HepG2 (cell line): ENCODE measurements at regions not wholly inside any gene's neighbourhood (a gene's known extent, or its start where the extent isn't known, plus 50 kb on each side); places are given as distances from the start of the nearest gene placed in this dataset.

Experiments used
- ATAC-seq: fragments of 200-7000 bp; cut with Tn5 transposase; 3 replicates; pipeline ENCODE4 v1.9.1; 2020; ENCODE audit warnings: mild to moderate bottlenecking, moderate library complexity
- BruUV-seq: library from RNA; stranded (reverse); fragments of 400-500 nt; replicated peaks from 2 replicates; lab custom pipeline; 2021; lab: Mats Ljungman, UMichigan
- CTCF ChIA-PET: fragments of 300-600 bp; formaldehyde crosslinking; extraction: SDS; loops from one replicate; lab custom pipeline; 2021; ENCODE audit warnings: low total read pairs, inconsistent platforms, low intra/inter-chr PET ratio; lab: Yijun Ruan, JAX
- POLR2A ChIA-PET: fragments of 350-600 bp; sonication (Branson Sonifier 250); formaldehyde crosslinking; loops from one replicate; lab custom pipeline; 2020; ENCODE audit warnings: antibody characterized with exemption, inconsistent platforms; lab: Yijun Ruan, JAX
- DNase-seq: peaks from one replicate; pipeline ENCODE4 v3.0.0-alpha.2; 2015; ENCODE audit warnings: low spot score
- FAIRE-seq: peaks from 3 replicates; lab custom pipeline; 2011; peaks lifted over from hg19 to GRCh38; lab: Jason Lieb, UNC
- H2AFZ ChIP-seq: one replicate; pipeline ENCODE4 v1.6.1; 2011; ENCODE audit warnings: low read length, inconsistent platforms
- H3K27ac ChIP-seq: fragments of 300-600 bp; 3 replicates; pipeline ENCODE4 v1.8.0; 2011; ENCODE audit warnings: mixed run types, mild to moderate bottlenecking, mixed read lengths, low read length, inconsistent platforms; ENCODE audit not compliant: insufficient read depth; ENCODE audit errors: extremely low read length
- H3K27me3 ChIP-seq, 2 experiments: fragments of 200-600 bp in 1 of 2; 2 replicates in 1 of 2; 3 replicates in 1 of 2; pipeline versions ENCODE4 v1.6.0 to v1.8.0; 2011; ENCODE audit warnings: low read length in 2 of 2, mild to moderate bottlenecking in 2 of 2, moderate library complexity in 2 of 2, inconsistent platforms in 1 of 2; ENCODE audit not compliant: insufficient read depth in 2 of 2, control insufficient read depth in 1 of 2
- H3K36me3 ChIP-seq, 2 experiments: fragments of 200-600 bp in 1 of 2; replicated peaks in 1 of 2; 2 replicates in 1 of 2; 3 replicates in 1 of 2; pipeline versions ENCODE4 v1.5.1 to v1.8.0; 2011; ENCODE audit warnings: low read length in 2 of 2, inconsistent platforms in 1 of 2; ENCODE audit not compliant: insufficient read depth in 2 of 2, control insufficient read depth in 1 of 2
- H3K4me1 ChIP-seq: 2 replicates; pipeline ENCODE4 v1.5.1; 2012; ENCODE audit warnings: low read length, inconsistent platforms; ENCODE audit not compliant: insufficient read depth
- H3K4me2 ChIP-seq: 2 replicates; pipeline ENCODE4 v1.6.0; 2011; ENCODE audit warnings: low read depth, low read length, inconsistent platforms
- H3K4me3 ChIP-seq, 3 experiments: fragments of 200-600 bp in 1 of 3; sonication (generic), shearing (Covaris generic) in 1 of 3; replicated peaks in 1 of 3; 2 replicates each; pipeline ENCODE4 v1.5.1; 2011 to 2016; ENCODE audit warnings: low read length in 3 of 3, inconsistent platforms in 2 of 3, low read depth in 2 of 3, mild to moderate bottlenecking in 2 of 3, control low read depth in 1 of 3, mixed read lengths in 1 of 3; ENCODE audit not compliant: insufficient read depth in 1 of 3
- H3K79me2 ChIP-seq: one replicate; pipeline ENCODE4 v1.6.1; 2011; ENCODE audit warnings: low read length, inconsistent platforms; ENCODE audit not compliant: insufficient read depth
- H3K9ac ChIP-seq: 2 replicates; pipeline ENCODE4 v1.6.0; 2011; ENCODE audit warnings: mild to moderate bottlenecking, low read depth, low read length, inconsistent platforms; ENCODE audit not compliant: insufficient read depth
- H3K9me3 ChIP-seq: 2 replicates; pipeline ENCODE4 v1.5.1; 2012; ENCODE audit warnings: mild to moderate bottlenecking, low read length
- H4K20me1 ChIP-seq: 2 replicates; pipeline ENCODE4 v1.6.0; 2011; ENCODE audit warnings: inconsistent platforms, mild to moderate bottlenecking, low read length, moderate library complexity; ENCODE audit not compliant: insufficient read depth
- CHD4 ChIP-seq: fragments of 200-600 bp; sonication (generic); IDR thresholded peaks from 2 replicates; pipeline ENCODE4 v1.7.0; 2017; ENCODE audit warnings: mild to moderate bottlenecking, low read length, borderline replicate concordance
- ZMYM3 ChIP-seq: sonication (generic); formaldehyde crosslinking; IDR thresholded peaks from 2 replicates; pipeline ENCODE4 v1.5.1; 2020; ENCODE audit warnings: mild to moderate bottlenecking, missing genetic modification reagents
- ZNF629 ChIP-seq: sonication (generic); formaldehyde crosslinking; conservative IDR thresholded peaks from 2 replicates; pipeline ENCODE4 v1.5.0; 2020; ENCODE audit warnings: missing genetic modification reagents
- WGBS: methylation state at CpG from one replicate; pipeline ENCODE4 v1.1.6; 2017; ENCODE audit warnings: low lambda C conversion rate; 5-methylcytosine and 5-hydroxymethylcytosine counted together
- in situ Hi-C: cut with HindIII; loops from 2 replicates; pipeline ENCODE4 v1.10.0; 2017; ENCODE audit warnings: low pct_unique_long_range_greater_than_20kb; ENCODE audit not compliant: extremely low pct_ligation_motif_present
- intact Hi-C: fragments of 100-400 bp; cut with micrococcal nuclease; formaldehyde crosslinking; loops from one replicate; pipeline ENCODE4 v1.10.0; 2022; ENCODE audit not compliant: unreplicated experiment
- TF ChIP-seq, protein P1 (sequence below): sonication (generic); formaldehyde crosslinking; IDR thresholded peaks from 2 replicates; pipeline ENCODE4 v1.4.0; 2020; ENCODE audit warnings: missing genetic modification reagents

DNA sequence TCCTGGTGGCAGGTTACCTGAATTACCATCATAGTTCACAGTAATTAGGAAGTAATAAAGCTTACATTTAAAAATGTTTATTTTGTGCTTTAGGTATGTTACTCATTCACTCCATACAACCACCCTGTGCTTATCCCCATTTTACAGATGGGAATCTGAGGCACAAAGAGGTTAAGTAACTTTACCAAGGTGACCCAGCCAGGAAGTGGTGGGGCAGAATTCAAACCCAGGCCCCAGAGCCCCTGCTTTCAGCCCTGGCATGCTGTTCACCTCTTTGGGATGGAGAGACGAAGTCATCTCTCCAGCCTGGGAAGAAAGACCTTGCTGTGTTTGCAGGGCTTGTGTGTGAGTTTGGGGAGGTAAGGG is 285.6 kb upstream of the TPM1 start:
- no peak overlapping the region for H2AFZ ChIP-seq
- ATAC-seq (no peak), DNase-seq (no peak)
- H3K36me3 ChIP-seq = no peaks in the 10 kb centered on the region; a peak in 2 of 5 replicates
- H3K4me1 ChIP-seq = peaks cover 65% of the 10 kb centered on the region
- no peak overlapping the region for H3K9ac ChIP-seq
- no peaks in the 10 kb centered on the region for H3K79me2 ChIP-seq
- no peak overlapping the region for H3K27ac ChIP-seq
- H3K9me3 ChIP-seq = no peaks in the 10 kb centered on the region
- intact Hi-C loops (no loop called here), in situ Hi-C loops (no loop called here)
- no TSS peak for BruUV-seq
- H3K4me2 ChIP-seq = no peak overlapping the region
- H3K27me3 ChIP-seq = no peaks in the 10 kb centered on the region
- POLR2A ChIA-PET = no interaction called here
- WGBS = 100% methylated on average over 1 of the region's 1 CpG
- TF ChIP-seq ZNF629 (CRISPR knock-in tag) = peak; percentile 91
- 0 out of 2 replicates have a peak, but pooled peaks have one; percentile 38 for TF ChIP-seq CHD4
- TF ChIP-seq, protein P1, sequence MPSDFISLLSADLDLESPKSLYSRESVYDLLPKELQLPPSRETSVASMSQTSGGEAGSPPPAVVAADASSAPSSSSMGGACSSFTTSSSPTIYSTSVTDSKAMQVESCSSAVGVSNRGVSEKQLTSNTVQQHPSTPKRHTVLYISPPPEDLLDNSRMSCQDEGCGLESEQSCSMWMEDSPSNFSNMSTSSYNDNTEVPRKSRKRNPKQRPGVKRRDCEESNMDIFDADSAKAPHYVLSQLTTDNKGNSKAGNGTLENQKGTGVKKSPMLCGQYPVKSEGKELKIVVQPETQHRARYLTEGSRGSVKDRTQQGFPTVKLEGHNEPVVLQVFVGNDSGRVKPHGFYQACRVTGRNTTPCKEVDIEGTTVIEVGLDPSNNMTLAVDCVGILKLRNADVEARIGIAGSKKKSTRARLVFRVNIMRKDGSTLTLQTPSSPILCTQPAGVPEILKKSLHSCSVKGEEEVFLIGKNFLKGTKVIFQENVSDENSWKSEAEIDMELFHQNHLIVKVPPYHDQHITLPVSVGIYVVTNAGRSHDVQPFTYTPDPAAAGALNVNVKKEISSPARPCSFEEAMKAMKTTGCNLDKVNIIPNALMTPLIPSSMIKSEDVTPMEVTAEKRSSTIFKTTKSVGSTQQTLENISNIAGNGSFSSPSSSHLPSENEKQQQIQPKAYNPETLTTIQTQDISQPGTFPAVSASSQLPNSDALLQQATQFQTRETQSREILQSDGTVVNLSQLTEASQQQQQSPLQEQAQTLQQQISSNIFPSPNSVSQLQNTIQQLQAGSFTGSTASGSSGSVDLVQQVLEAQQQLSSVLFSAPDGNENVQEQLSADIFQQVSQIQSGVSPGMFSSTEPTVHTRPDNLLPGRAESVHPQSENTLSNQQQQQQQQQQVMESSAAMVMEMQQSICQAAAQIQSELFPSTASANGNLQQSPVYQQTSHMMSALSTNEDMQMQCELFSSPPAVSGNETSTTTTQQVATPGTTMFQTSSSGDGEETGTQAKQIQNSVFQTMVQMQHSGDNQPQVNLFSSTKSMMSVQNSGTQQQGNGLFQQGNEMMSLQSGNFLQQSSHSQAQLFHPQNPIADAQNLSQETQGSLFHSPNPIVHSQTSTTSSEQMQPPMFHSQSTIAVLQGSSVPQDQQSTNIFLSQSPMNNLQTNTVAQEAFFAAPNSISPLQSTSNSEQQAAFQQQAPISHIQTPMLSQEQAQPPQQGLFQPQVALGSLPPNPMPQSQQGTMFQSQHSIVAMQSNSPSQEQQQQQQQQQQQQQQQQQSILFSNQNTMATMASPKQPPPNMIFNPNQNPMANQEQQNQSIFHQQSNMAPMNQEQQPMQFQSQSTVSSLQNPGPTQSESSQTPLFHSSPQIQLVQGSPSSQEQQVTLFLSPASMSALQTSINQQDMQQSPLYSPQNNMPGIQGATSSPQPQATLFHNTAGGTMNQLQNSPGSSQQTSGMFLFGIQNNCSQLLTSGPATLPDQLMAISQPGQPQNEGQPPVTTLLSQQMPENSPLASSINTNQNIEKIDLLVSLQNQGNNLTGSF = no peak
- peak; percentile 56; the same call in 1 of the 2 replicates for TF ChIP-seq ZMYM3 (CRISPR knock-in tag)
- TF ChIP-seq, all 625 proteins: peak for 3
- CTCF ChIA-PET = no interaction called here
- Histone ChIP-seq H4K20me1 (no peaks in the 10 kb centered on the region), H3K4me3 (no peak overlapping the region)
- FAIRE-seq = peak; percentile 44
